HEK293 (cell line): ENCODE measurements at regions not wholly inside any gene's neighbourhood (a gene's known extent, or its start where the extent isn't known, plus 50 kb on each side); places are given as distances from the start of the nearest gene placed in this dataset.

ENCODE experiments used
- CTCF ChIA-PET: fragments of 350-600 bp; formaldehyde crosslinking; extraction: SDS; loops from one replicate; lab custom pipeline; 2021; ENCODE audit warnings: antibody characterized with exemption; lab: Yijun Ruan, JAX
- POLR2A ChIA-PET: fragments of 300-600 bp; formaldehyde crosslinking; extraction: SDS; loops from one replicate; lab custom pipeline; 2020; ENCODE audit warnings: antibody characterized with exemption, inconsistent platforms; lab: Yijun Ruan, JAX
- H3K27ac ChIP-seq: fragments of 200-500 bp; sonication (Bioruptor generic); 2 replicates; pipeline ENCODE4 v1.5.1; 2014; ENCODE audit warnings: low read depth, low read length, control low read depth, inconsistent platforms; ENCODE audit errors: extremely low read depth
- H3K36me3 ChIP-seq, 2 experiments: fragments of 200-500 bp in 1 of 2; sonication (Bioruptor generic) in 1 of 2; 1 replicate in 1 of 2; 2 replicates in 1 of 2; pipeline ENCODE4 v1.5.1; 2014 to 2017; ENCODE audit warnings: inconsistent platforms in 2 of 2, low read length in 2 of 2; ENCODE audit not compliant: control insufficient read depth in 2 of 2, insufficient read depth in 1 of 2
- H3K4me1 ChIP-seq: fragments of 200-500 bp; sonication (Bioruptor generic); 2 replicates; pipeline ENCODE4 v1.5.1; 2014; ENCODE audit warnings: mild to moderate bottlenecking, low read length, inconsistent platforms; ENCODE audit not compliant: control insufficient read depth, insufficient read depth
- H3K4me3 ChIP-seq: 2 replicates; pipeline ENCODE4 v1.5.1; 2011; ENCODE audit warnings: low read depth, mild to moderate bottlenecking, control low read depth, low read length, moderate library complexity
- H3K9me3 ChIP-seq: fragments of 200-500 bp; sonication (Bioruptor generic); 2 replicates; pipeline ENCODE4 v1.5.1; 2014; ENCODE audit warnings: low read depth, low read length, inconsistent platforms; ENCODE audit not compliant: control insufficient read depth, insufficient read depth
- BCL11A ChIP-seq: fragments of 450-650 bp; formaldehyde crosslinking; IDR thresholded peaks from 2 replicates; pipeline ENCODE4 v1.5.1; 2016; ENCODE audit warnings: low read depth, missing biosample characterization, missing genetic modification characterization
- BCL6B ChIP-seq: fragments of 450-650 bp; formaldehyde crosslinking; IDR thresholded peaks from 2 replicates; pipeline ENCODE4 v1.5.1; 2017; ENCODE audit warnings: missing biosample characterization, missing genetic modification characterization
- GFI1B ChIP-seq: fragments of 450-650 bp; formaldehyde crosslinking; IDR thresholded peaks from 2 replicates; pipeline ENCODE4 v1.5.1; 2016; ENCODE audit warnings: missing biosample characterization, missing genetic modification characterization
- GLIS2 ChIP-seq: fragments of 450-650 bp; formaldehyde crosslinking; IDR thresholded peaks from 2 replicates; pipeline ENCODE4 v1.5.1; 2016; ENCODE audit warnings: missing biosample characterization, missing genetic modification characterization
- HOXA7 ChIP-seq: sonication (generic); formaldehyde crosslinking; IDR thresholded peaks from 2 replicates; pipeline ENCODE4 v1.8.1; 2022; ENCODE audit warnings: missing genetic modification reagents, borderline replicate concordance
- INSM2 ChIP-seq: fragments of 450-650 bp; formaldehyde crosslinking; IDR thresholded peaks from 2 replicates; pipeline ENCODE4 v1.5.1; 2016; ENCODE audit warnings: missing biosample characterization, missing genetic modification characterization
- PRDM1 ChIP-seq: fragments of 450-650 bp; formaldehyde crosslinking; IDR thresholded peaks from 2 replicates; pipeline ENCODE4; 2016; ENCODE audit warnings: missing biosample characterization, missing genetic modification characterization
- SCRT1 ChIP-seq: fragments of 450-650 bp; formaldehyde crosslinking; IDR thresholded peaks from 2 replicates; pipeline ENCODE4 v1.5.1; 2016; ENCODE audit warnings: missing biosample characterization, missing genetic modification characterization, borderline replicate concordance
- SP7 ChIP-seq: fragments of 450-650 bp; formaldehyde crosslinking; IDR thresholded peaks from 2 replicates; pipeline ENCODE4 v1.5.1; 2016; ENCODE audit warnings: missing biosample characterization, missing genetic modification characterization
- ZNF157 ChIP-seq: fragments of 450-650 bp; formaldehyde crosslinking; IDR thresholded peaks from 2 replicates; pipeline ENCODE4 v1.5.1; 2016; ENCODE audit warnings: missing biosample characterization, missing genetic modification characterization
- ZNF2 ChIP-seq: fragments of 450-650 bp; formaldehyde crosslinking; IDR thresholded peaks from 2 replicates; pipeline ENCODE4 v1.5.1; 2016; ENCODE audit warnings: missing biosample characterization, missing genetic modification characterization
- ZNF223 ChIP-seq: fragments of 450-650 bp; formaldehyde crosslinking; IDR thresholded peaks from 2 replicates; pipeline ENCODE4 v1.5.1; 2016; ENCODE audit warnings: missing biosample characterization, missing genetic modification characterization
- ZNF292 ChIP-seq: fragments of 450-650 bp; formaldehyde crosslinking; IDR thresholded peaks from 2 replicates; pipeline ENCODE4 v1.5.1; 2016; ENCODE audit warnings: low read depth, missing biosample characterization, missing genetic modification characterization, borderline replicate concordance
- ZNF366 ChIP-seq: fragments of 450-650 bp; formaldehyde crosslinking; conservative IDR thresholded peaks from 2 replicates; pipeline ENCODE4 v1.5.1; 2016; ENCODE audit warnings: missing biosample characterization, missing genetic modification characterization
- ZNF449 ChIP-seq: fragments of 450-650 bp; formaldehyde crosslinking; IDR thresholded peaks from 2 replicates; pipeline ENCODE4 v1.5.1; 2017; ENCODE audit warnings: missing biosample characterization, mild to moderate bottlenecking, missing genetic modification characterization, moderate library complexity
- ZNF510 ChIP-seq: fragments of 450-650 bp; formaldehyde crosslinking; IDR thresholded peaks from 2 replicates; pipeline ENCODE4 v1.5.1; 2018; ENCODE audit warnings: mild to moderate bottlenecking, missing genetic modification characterization, missing biosample characterization; ENCODE audit not compliant: insufficient replicate concordance
- ZNF530 ChIP-seq: fragments of 450-650 bp; formaldehyde crosslinking; IDR thresholded peaks from 2 replicates; pipeline ENCODE4 v1.5.1; 2016; ENCODE audit warnings: low read depth, missing biosample characterization, missing genetic modification characterization
- ZNF558 ChIP-seq: fragments of 450-650 bp; formaldehyde crosslinking; IDR thresholded peaks from 2 replicates; pipeline ENCODE4 v1.5.1; 2016; ENCODE audit warnings: missing biosample characterization, missing genetic modification characterization
- ZNF560 ChIP-seq: fragments of 450-650 bp; formaldehyde crosslinking; IDR thresholded peaks from 2 replicates; pipeline ENCODE4 v1.5.1; 2017; ENCODE audit warnings: missing biosample characterization, missing genetic modification characterization, borderline replicate concordance
- ZNF571 ChIP-seq: fragments of 450-650 bp; formaldehyde crosslinking; IDR thresholded peaks from 2 replicates; pipeline ENCODE4 v1.5.0; 2017; ENCODE audit warnings: missing biosample characterization, missing genetic modification characterization
- ZNF580 ChIP-seq: fragments of 450-650 bp; formaldehyde crosslinking; IDR thresholded peaks from 2 replicates; pipeline ENCODE4 v1.5.1; 2016; ENCODE audit warnings: missing biosample characterization, missing genetic modification characterization
- ZNF626 ChIP-seq: fragments of 450-650 bp; sonication (Bioruptor Pico); formaldehyde crosslinking; IDR thresholded peaks from 2 replicates; pipeline ENCODE4 v1.5.1; 2018; ENCODE audit warnings: missing biosample characterization, missing genetic modification characterization, inconsistent platforms
- ZNF658 ChIP-seq: fragments of 450-650 bp; formaldehyde crosslinking; IDR thresholded peaks from 2 replicates; pipeline ENCODE4; 2016; ENCODE audit warnings: missing biosample characterization, missing genetic modification characterization
- ZNF701 ChIP-seq: fragments of 450-650 bp; formaldehyde crosslinking; IDR thresholded peaks from 2 replicates; pipeline ENCODE4 v1.5.1; 2016; ENCODE audit warnings: missing biosample characterization, missing genetic modification characterization
- ZNF76 ChIP-seq: fragments of 450-650 bp; formaldehyde crosslinking; IDR thresholded peaks from 2 replicates; pipeline ENCODE4; 2016; ENCODE audit warnings: low read depth, missing biosample characterization, missing genetic modification characterization, borderline replicate concordance
- TF ChIP-seq, protein P1 (sequence below): fragments of 450-650 bp; formaldehyde crosslinking; IDR thresholded peaks from 2 replicates; pipeline ENCODE4 v1.5.1; 2016; ENCODE audit warnings: missing biosample characterization, missing genetic modification characterization, low read depth
- TF ChIP-seq, protein P2 (sequence below): fragments of 450-650 bp; formaldehyde crosslinking; IDR thresholded peaks from 2 replicates; pipeline ENCODE4 v1.5.1; 2016; ENCODE audit warnings: missing biosample characterization, missing genetic modification characterization
- TF ChIP-seq, protein P3 (sequence below): fragments of 450-650 bp; formaldehyde crosslinking; IDR thresholded peaks from 2 replicates; pipeline ENCODE4 v1.5.1; 2016; ENCODE audit warnings: missing biosample characterization, missing genetic modification characterization

GRCh38 chr2:6103949-6104348 is 411.8 kb downstream of the SOX11 start:
- Histone ChIP-seq H3K27ac (no peak overlapping the region), H3K4me1 (no peaks in the 10 kb centered on the region), H3K4me3 (no peak overlapping the region), H3K9me3 (no peaks in the 10 kb centered on the region), H3K36me3 (no peaks in the 10 kb centered on the region)
- ChIA-PET POLR2A (no interaction called here), CTCF (interaction anchor here (0.7 kb wide), 1 partner anchor 130 kb away, joined by 3 read pairs; no protein-coding TSS in a partner anchor)
- TF ChIP-seq SP7 (tag by site-specific recombination): no peak
- no peak for TF ChIP-seq ZNF558 (tag by site-specific recombination)
- TF ChIP-seq BCL11A (tag by site-specific recombination): no peak
- TF ChIP-seq, protein P1, sequence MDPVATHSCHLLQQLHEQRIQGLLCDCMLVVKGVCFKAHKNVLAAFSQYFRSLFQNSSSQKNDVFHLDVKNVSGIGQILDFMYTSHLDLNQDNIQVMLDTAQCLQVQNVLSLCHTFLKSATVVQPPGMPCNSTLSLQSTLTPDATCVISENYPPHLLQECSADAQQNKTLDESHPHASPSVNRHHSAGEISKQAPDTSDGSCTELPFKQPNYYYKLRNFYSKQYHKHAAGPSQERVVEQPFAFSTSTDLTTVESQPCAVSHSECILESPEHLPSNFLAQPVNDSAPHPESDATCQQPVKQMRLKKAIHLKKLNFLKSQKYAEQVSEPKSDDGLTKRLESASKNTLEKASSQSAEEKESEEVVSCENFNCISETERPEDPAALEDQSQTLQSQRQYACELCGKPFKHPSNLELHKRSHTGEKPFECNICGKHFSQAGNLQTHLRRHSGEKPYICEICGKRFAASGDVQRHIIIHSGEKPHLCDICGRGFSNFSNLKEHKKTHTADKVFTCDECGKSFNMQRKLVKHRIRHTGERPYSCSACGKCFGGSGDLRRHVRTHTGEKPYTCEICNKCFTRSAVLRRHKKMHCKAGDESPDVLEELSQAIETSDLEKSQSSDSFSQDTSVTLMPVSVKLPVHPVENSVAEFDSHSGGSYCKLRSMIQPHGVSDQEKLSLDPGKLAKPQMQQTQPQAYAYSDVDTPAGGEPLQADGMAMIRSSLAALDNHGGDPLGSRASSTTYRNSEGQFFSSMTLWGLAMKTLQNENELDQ: no peak
- no peak for TF ChIP-seq ZNF580 (tag by site-specific recombination)
- no peak for TF ChIP-seq ZNF223 (tag by site-specific recombination)
- TF ChIP-seq, protein P2, sequence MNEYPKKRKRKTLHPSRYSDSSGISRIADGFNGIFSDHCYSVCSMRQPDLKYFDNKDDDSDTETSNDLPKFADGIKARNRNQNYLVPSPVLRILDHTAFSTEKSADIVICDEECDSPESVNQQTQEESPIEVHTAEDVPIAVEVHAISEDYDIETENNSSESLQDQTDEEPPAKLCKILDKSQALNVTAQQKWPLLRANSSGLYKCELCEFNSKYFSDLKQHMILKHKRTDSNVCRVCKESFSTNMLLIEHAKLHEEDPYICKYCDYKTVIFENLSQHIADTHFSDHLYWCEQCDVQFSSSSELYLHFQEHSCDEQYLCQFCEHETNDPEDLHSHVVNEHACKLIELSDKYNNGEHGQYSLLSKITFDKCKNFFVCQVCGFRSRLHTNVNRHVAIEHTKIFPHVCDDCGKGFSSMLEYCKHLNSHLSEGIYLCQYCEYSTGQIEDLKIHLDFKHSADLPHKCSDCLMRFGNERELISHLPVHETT (tag by site-specific recombination): no peak
- no peak for TF ChIP-seq HOXA7
- no peak for TF ChIP-seq GLIS2 (tag by site-specific recombination)
- TF ChIP-seq ZNF701 (tag by site-specific recombination): no peak
- TF ChIP-seq ZNF2 (tag by site-specific recombination): no peak
- no peak for TF ChIP-seq ZNF292 (tag by site-specific recombination)
- no peak for TF ChIP-seq ZNF530
- no peak for TF ChIP-seq ZNF366 (tag by site-specific recombination)
- TF ChIP-seq BCL6B: no peak
- no peak for TF ChIP-seq ZNF157
- no peak for TF ChIP-seq ZNF560 (tag by site-specific recombination)

DNA sequence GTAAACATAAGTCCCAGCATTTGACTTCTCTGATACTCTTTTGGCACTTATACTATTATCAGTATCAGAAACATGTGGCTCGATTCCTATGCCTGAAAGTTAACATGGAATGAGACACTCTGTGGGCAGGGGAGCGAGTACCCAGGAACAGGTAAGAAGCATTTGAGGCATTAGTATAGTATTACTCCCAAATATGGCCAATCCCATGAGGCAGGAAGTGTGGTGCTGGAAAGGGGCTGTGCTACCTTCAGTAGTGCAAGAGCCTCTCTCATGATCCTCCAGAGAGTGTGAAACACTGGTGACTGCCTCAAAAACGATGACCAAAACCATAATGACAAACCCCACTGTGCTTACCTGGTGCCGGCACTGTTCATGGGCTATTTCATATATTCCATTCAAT is 415.1 kb downstream of the SOX11 start:
- Histone ChIP-seq H3K4me1 (no peaks in the 10 kb centered on the region), H3K4me3 (no peak overlapping the region), H3K9me3 (no peaks in the 10 kb centered on the region), H3K27ac (no peak overlapping the region), H3K36me3 (no peaks in the 10 kb centered on the region)
- ChIA-PET CTCF (interaction anchor here (0.6 kb wide), 1 partner anchor 22 kb away, joined by 3 read pairs; no protein-coding TSS in a partner anchor), POLR2A (no interaction called here)
- TF ChIP-seq GFI1B (tag by site-specific recombination): no peak
- no peak for TF ChIP-seq ZNF658 (tag by site-specific recombination)
- no peak for TF ChIP-seq ZNF449 (tag by site-specific recombination)
- TF ChIP-seq ZNF626: no peak
- TF ChIP-seq ZNF571 (tag by site-specific recombination): no peak
- TF ChIP-seq PRDM1 (tag by site-specific recombination): no peak
- no peak for TF ChIP-seq ZNF366 (tag by site-specific recombination)
- no peak for TF ChIP-seq ZNF510 (tag by site-specific recombination)
- TF ChIP-seq, protein P3, sequence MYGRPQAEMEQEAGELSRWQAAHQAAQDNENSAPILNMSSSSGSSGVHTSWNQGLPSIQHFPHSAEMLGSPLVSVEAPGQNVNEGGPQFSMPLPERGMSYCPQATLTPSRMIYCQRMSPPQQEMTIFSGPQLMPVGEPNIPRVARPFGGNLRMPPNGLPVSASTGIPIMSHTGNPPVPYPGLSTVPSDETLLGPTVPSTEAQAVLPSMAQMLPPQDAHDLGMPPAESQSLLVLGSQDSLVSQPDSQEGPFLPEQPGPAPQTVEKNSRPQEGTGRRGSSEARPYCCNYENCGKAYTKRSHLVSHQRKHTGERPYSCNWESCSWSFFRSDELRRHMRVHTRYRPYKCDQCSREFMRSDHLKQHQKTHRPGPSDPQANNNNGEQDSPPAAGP (tag by site-specific recombination): no peak
- TF ChIP-seq ZNF76 (tag by site-specific recombination): no peak
- TF ChIP-seq INSM2: no peak
- no peak for TF ChIP-seq SCRT1 (tag by site-specific recombination)
